ES-I3 (cell line): ENCODE measurements at regions not wholly inside any gene's neighbourhood (a gene's known extent, or its start where the extent isn't known, plus 50 kb on each side); places are given as distances from the start of the nearest gene placed in this dataset.

Experiments
- H3K36me3 ChIP-seq: 2 replicates; pipeline ENCODE4 v1.6.1; 2013; ENCODE audit warnings: mild to moderate bottlenecking, low read length, control low read depth, moderate library complexity; ENCODE audit not compliant: insufficient read depth
- H3K4me1 ChIP-seq: 2 replicates; pipeline ENCODE4 v1.6.1; 2013; ENCODE audit warnings: mild to moderate bottlenecking, control low read depth, low read length; ENCODE audit not compliant: insufficient read depth
- H3K9ac ChIP-seq: 2 replicates; pipeline ENCODE4 v1.6.1; 2013; ENCODE audit warnings: low read depth, mild to moderate bottlenecking, low read length, moderate library complexity
- H3K9me3 ChIP-seq: 2 replicates; pipeline ENCODE4 v1.6.1; 2013; ENCODE audit warnings: mild to moderate bottlenecking, low read length, moderate library complexity; ENCODE audit not compliant: control insufficient read depth, insufficient read depth

DNA sequence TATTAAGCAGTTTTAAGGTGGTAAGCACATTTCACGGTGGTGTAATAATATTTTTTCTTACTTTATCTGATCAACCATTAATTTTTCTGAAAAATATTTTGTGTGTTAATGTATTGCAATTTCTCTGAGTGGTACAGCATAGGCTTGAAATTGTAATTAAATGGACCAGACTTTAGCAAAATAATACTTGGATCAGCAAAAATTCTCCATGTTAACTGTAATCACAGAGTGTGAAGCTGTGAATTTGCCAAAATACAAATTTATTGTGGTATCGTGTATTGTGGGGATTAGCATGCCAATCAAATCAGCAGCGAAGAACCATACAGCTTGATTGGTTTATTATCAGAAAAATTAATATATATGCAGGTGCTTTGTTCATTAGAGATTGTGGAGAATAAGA is 1088.9 kb upstream of the GYPC start:
- no peaks in the 10 kb centered on the region for H3K36me3 ChIP-seq
- H3K9ac ChIP-seq: no peak overlapping the region

GRCh38 chr2:125572660-125573059 is 1083.3 kb upstream of the GYPC start:
- Histone ChIP-seq H3K9me3 (no peaks in the 10 kb centered on the region), H3K4me1 (no peaks in the 10 kb centered on the region), H3K9ac (no peak overlapping the region), H3K36me3 (no peaks in the 10 kb centered on the region)

More for the DNA sequence above, 1088.9 kb upstream of the GYPC start:
- no peaks in the 10 kb centered on the region for H3K9me3 ChIP-seq
- H3K4me1 ChIP-seq: no peaks in the 10 kb centered on the region

DNA sequence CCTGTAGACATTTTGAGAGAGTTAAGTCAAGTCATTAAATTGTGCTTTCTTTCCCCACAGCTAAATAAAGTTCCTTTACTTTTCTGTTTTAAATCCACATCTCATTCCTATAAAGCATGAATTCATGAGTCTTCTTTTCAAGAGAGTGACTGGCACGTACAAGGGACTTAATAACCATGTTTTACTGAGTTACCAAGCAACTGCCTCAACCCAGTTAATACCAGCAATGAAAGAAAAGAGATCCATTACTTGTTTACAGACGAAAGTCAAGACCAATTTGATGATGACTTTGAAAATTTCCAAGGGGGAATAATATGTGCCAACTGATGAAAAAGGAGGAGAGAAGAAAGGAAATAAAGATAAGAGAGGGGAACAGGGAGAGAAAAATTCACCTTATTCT is 1082.5 kb upstream of the GYPC start:
- no peak overlapping the region for H3K9ac ChIP-seq
- no peaks in the 10 kb centered on the region for H3K36me3 ChIP-seq
- H3K9me3 ChIP-seq: no peaks in the 10 kb centered on the region
- H3K4me1 ChIP-seq: no peaks in the 10 kb centered on the region

GRCh38 chr2:125576558-125576957 is 1079.4 kb upstream of the GYPC start:
- Histone ChIP-seq H3K9ac (no peak overlapping the region), H3K4me1 (no peaks in the 10 kb centered on the region), H3K9me3 (no peaks in the 10 kb centered on the region), H3K36me3 (no peaks in the 10 kb centered on the region)

DNA sequence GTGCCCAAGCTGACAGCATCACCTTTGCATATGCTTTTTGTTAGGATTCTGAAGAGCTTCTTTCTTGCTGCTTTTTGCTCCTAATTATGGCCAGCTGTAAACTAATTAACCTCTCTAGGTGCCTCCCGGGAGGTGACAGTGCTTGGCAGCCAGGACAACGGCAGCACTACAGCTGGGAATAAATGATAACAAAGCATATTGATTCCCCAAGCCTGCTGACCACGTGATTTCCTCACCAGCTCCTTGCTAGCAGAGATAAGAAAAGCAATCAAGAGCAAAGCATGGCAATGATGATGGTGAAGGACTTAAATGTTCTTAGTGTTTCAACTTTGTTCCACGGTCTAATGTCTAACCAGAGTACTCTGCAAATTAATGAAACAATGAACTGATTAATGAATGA is 1074.4 kb upstream of the GYPC start:
- Histone ChIP-seq H3K9me3 (no peaks in the 10 kb centered on the region), H3K4me1 (no peaks in the 10 kb centered on the region), H3K9ac (no peak overlapping the region), H3K36me3 (no peaks in the 10 kb centered on the region)

DNA sequence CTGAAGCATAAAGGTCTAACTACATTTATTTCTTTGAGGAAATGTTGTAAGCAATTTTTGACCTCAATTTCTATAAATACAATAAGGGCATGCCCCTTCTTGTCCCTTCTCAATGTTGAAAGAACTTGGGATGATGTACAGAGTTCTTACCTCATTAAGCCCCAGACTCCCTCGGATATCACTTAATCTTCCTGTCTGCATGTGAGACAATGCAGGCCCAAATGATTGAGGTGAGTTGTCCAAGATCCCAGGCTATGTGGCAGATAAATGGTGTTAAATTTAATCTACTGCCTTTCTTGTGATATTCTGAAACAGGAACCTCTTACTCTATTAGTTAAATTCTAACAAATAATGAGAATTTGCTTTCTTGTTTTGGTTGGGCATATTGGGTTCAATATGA is 1073.4 kb upstream of the GYPC start:
- Histone ChIP-seq H3K9ac (no peak overlapping the region), H3K4me1 (no peaks in the 10 kb centered on the region), H3K36me3 (no peaks in the 10 kb centered on the region), H3K9me3 (no peaks in the 10 kb centered on the region)

- H3K9me3 ChIP-seq: no peaks in the 10 kb centered on the region; the same call in 1 of the 2 replicates
- no peaks in the 10 kb centered on the region for H3K4me1 ChIP-seq
- no peaks in the 10 kb centered on the region for H3K36me3 ChIP-seq
- H3K9ac ChIP-seq: no peak overlapping the region
Observed at GRCh38 chr2:125584732-125585131, 1071.2 kb upstream of the GYPC start.

GRCh38 chr2:125588780-125589179 is 1067.2 kb upstream of the GYPC start:
- H3K9ac ChIP-seq: no peak overlapping the region
- H3K36me3 ChIP-seq: no peaks in the 10 kb centered on the region
- no peaks in the 10 kb centered on the region; the same call in 1 of the 2 replicates for H3K9me3 ChIP-seq
- no peaks in the 10 kb centered on the region; the same call in 1 of the 2 replicates for H3K4me1 ChIP-seq

GRCh38 chr2:125591954-125592353 is 1064.0 kb upstream of the GYPC start:
- H3K36me3 ChIP-seq: no peaks in the 10 kb centered on the region
- no peaks in the 10 kb centered on the region; the same call in 1 of the 2 replicates for H3K4me1 ChIP-seq
- no peak overlapping the region for H3K9ac ChIP-seq
- no peaks in the 10 kb centered on the region; the same call in 1 of the 2 replicates for H3K9me3 ChIP-seq

- H3K9ac ChIP-seq: no peak overlapping the region
- no peaks in the 10 kb centered on the region; the same call in 1 of the 2 replicates for H3K4me1 ChIP-seq
- H3K9me3 ChIP-seq: no peaks in the 10 kb centered on the region; the same call in 1 of the 2 replicates
- H3K36me3 ChIP-seq: no peaks in the 10 kb centered on the region
Observed at GRCh38 chr2:125593036-125593435, 1062.9 kb upstream of the GYPC start.

DNA sequence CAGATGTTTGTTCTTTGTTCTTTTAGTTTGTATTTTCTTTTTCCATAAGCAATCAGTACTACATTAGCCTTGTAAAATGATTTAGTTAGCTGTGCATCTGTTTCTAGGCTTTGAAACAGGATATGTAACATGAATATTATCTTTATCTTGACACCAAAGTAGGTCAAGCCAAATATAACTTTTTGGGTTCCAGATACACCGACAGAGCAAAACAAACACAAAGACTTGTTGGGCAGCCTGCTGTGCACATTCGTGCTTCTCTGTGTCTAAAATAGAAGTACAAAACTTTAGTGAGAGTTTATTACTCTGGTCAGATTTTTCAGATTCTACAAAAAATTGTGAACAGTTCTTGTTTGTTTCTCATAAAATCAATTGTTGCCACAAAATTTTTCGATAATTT is 1059.3 kb upstream of the GYPC start:
- Histone ChIP-seq H3K9me3 (no peaks in the 10 kb centered on the region), H3K9ac (no peak overlapping the region), H3K36me3 (no peaks in the 10 kb centered on the region), H3K4me1 (no peaks in the 10 kb centered on the region; the same call in 1 of the 2 replicates)

GRCh38 chr2:125615438-125615837 is 1040.5 kb upstream of the GYPC start:
- H3K9me3 ChIP-seq: peaks cover 6% of the 10 kb centered on the region; the same call in 1 of the 2 replicates
- H3K36me3 ChIP-seq: no peaks in the 10 kb centered on the region
- H3K4me1 ChIP-seq: no peaks in the 10 kb centered on the region
- H3K9ac ChIP-seq: no peak overlapping the region

DNA sequence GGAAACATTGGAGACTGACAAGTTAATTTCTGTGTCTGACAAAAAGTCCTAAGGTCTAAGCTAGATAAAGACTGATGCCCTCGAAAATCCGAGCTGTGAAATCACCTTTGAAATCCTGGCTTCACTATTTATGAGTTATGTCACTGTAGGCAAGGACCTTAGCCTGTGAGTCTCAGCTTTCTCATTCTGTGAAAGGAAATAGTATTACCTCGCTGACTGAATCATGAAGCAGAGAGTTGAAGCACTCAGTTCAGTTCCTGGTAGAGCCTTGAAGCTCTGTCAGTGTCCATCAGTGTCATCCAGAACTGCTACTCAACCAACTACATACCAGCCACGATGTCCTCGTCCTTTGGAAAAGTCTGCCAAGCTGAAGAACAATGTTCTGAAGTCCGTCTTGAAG is 1025.6 kb upstream of the GYPC start:
- no peaks in the 10 kb centered on the region for H3K9me3 ChIP-seq

GRCh38 chr2:125634662-125635061 is 1021.3 kb upstream of the GYPC start:
- H3K9me3 ChIP-seq: no peaks in the 10 kb centered on the region
- H3K9ac ChIP-seq: no peak overlapping the region
- H3K36me3 ChIP-seq: no peaks in the 10 kb centered on the region
- H3K4me1 ChIP-seq: no peaks in the 10 kb centered on the region

More for the DNA sequence above, 1025.6 kb upstream of the GYPC start:
- Histone ChIP-seq H3K4me1 (no peaks in the 10 kb centered on the region), H3K9ac (no peak overlapping the region), H3K36me3 (no peaks in the 10 kb centered on the region)

DNA sequence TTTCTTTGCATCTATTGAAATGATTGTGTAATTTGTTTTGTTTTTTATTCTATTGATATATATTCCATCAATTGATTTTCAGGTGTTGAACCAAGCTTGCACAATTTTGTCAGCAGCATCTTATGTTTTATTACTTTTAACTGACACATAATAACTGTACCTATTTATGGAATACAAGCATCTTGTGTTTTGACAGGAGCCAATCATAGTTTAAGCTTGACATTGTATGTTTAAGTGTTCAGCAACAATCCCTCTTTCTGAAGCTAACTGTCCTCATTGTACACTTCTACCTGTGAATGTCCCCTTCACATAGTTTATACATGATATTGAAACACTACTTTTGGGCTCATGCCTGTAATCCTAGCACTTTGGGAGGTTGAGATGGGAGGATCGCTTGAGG is 1017.6 kb upstream of the GYPC start:
- Histone ChIP-seq H3K4me1 (no peaks in the 10 kb centered on the region), H3K9ac (no peak overlapping the region), H3K9me3 (no peaks in the 10 kb centered on the region), H3K36me3 (no peaks in the 10 kb centered on the region)

DNA sequence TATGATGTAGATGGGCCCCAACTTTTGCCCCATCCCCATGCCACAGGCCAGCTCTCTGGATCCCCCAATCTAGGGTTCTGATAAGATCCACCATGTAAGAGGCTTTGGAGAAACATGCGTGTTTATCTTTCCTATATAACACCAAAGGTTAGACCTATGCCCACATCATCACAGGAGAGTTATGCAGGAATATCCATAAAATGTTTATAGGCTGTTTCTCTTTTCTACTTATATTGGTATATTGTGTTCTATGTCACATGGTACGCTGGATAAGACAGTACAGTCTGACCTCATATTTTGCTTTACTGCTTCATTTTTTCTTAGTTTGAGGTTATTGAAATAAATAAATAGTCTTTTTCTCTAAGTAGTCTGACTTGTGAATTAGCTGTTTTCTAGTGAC is 1013.9 kb upstream of the GYPC start:
- Histone ChIP-seq H3K9me3 (no peaks in the 10 kb centered on the region), H3K36me3 (no peaks in the 10 kb centered on the region), H3K4me1 (no peaks in the 10 kb centered on the region), H3K9ac (no peak overlapping the region)
